ENCODE measurements at regions not wholly inside any gene's neighbourhood (a gene's known extent, or its start where the extent isn't known, plus 50 kb on each side); places are given as distances from the start of the nearest gene placed in this dataset.

GRCh38 chr12:63075376-63076060, 75.5 kb downstream of the AVPR1A start:
- TF ChIP-seq CTCF (conservative IDR thresholded peaks at IDR 0.05; ENCODE audit: low read depth, low read length) (no peak), EZH2 (IDR thresholded peaks at IDR 0.05; ENCODE audit: low read length, unreplicated experiment) (no peak)

All from PC-3 (cell line).